ENCODE measurements at regions not wholly inside any gene's neighbourhood (a gene's known extent, or its start where the extent isn't known, plus 50 kb on each side); places are given as distances from the start of the nearest gene placed in this dataset.

- TF ChIP-seq EZH2 (IDR thresholded peaks at IDR 0.05) (no peak), POLR2AphosphoS5 (IDR thresholded peaks at IDR 0.05; ENCODE audit: borderline replicate concordance, low read depth, low read length) (no peak)
Observed at GRCh38 chr21:32189688-32190483, 89.0 kb downstream of the MIS18A start.

All from SK-N-MC (cell line).